Non-pigmented ciliary epithelial cell (primary cell): ENCODE measurements at regions not wholly inside any gene's neighbourhood (a gene's known extent, or its start where the extent isn't known, plus 50 kb on each side); places are given as distances from the start of the nearest gene placed in this dataset.
"Not testable (repeated sequence)": the region's sequence is repeated elsewhere in the genome, so short reads cannot be mapped to it uniquely, and the experiment has no call there.

ENCODE experiments used
- DNase-seq: peaks from one replicate; pipeline ENCODE4 v3.0.0-alpha.2; 2010; ENCODE audit warnings: low read depth

DNA sequence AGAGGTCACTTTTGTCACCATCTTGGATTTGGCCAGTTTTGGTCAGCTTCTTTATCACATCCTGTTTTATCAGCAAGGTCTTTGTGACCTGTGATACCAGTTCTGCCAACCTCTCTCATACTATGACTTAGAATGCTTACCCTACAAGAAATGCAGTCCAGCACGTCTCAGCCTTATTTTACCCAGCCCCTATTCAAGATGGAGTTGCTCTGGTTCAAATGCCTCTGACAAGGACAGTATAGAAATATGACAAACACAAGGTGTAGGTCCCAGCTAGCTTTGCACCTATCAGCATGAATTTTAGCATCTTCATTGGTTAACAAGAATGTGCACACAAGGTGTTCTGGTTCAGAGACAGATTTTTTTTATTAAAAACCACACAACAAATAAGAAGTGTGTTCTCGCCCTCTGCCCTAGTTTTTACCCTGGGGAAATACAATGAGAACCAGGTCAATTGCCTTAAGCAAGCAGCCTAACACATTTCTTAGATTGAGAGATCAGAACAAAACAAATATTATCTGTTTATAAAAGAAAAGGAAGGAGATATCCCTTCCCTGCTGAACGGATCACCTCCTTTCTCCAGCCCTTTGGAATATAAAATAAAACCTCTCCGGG is 962.3 kb upstream of the PRKX start:
- DNase-seq, result no peak

DNA sequence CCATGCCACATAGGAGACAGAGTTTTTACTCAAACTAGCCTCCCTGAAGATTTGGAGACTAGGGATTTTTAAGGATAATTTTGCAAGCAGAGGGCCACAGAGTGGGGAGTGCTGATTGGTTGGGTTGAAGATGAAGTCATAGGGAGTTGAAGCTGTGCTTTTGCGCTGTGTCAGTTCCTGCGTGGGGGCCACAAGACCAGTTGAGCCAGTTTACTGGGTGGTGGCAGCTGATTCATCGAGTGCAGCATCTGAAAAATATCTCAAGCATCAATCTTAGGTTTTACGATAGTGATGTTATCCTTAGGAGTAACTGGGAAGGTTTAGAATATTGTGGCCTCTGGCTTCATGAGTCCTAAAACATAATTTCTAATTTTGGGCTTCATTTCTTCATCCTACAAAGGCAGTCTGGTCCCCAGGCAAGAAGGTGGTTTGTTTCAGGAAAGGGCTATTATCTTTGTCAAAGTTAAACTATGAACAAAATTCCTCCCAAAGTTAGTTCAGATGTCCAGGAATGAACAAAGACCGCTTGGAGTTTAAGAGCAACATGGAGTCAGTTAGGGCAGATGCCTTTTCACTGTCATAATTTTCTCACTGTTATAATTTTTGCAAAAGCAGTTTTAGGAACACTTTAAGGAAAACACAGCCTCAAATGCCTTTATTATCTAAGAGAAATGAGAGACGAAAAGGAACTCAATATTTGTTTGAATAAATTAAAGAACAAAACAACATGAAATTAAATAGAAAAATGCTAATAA is 960.8 kb upstream of the PRKX start:
- DNase-seq, result no peak

DNA sequence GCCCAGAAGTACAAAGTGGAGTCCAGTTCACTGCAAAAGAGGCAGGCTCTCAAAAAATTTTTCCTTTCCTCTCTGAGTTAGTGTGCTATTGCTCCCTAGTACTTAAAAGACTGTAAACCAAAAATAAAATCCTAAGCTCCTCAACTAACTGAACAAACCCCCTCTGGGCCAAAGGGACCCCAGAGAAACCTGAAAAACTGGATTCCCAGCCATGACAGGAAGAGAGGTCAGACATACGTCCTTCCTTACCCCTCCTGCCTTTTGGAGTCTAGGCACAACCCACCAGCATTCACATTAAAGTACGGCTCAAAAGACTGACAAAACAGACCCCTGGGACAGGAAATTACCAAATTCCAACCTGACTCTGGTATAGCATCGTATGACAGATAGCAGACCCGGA is 957.9 kb upstream of the PRKX start:
- DNase-seq, result no peak

- DNase-seq, result no peak
Observed at GRCh38 chrX:4670606-4671005, 957.2 kb upstream of the PRKX start.

GRCh38 chrX:4668802-4669536 is 955.5 kb upstream of the PRKX start:
- DNase-seq, result no peak

- DNase-seq, result no peak
Observed at GRCh38 chrX:4663085-4663484, 949.6 kb upstream of the PRKX start.

- no peak for DNase-seq
Observed at GRCh38 chrX:4661771-4662170, 948.3 kb upstream of the PRKX start.

DNA sequence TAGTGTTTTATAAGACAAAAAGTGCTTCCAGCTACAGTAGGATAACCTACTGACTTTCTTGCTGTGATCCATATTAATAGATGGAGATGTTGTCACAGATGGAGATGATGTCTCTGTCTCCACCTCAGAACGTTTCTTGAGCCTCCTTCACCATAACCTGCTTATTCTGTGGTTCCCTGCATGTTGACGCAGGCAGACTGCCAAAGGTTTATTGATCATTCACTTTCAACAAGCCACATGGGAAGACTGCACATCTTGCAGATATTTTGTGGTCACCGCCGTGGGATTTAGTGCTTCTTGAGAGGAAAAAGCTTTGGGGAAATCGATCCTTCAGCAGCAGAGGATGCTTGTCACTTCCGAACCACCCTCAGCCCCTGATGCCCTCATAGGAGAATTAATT is 943.0 kb upstream of the PRKX start:
- no peak for DNase-seq

- no peak for DNase-seq
Observed at GRCh38 chrX:4655743-4656142, 942.3 kb upstream of the PRKX start.

DNA sequence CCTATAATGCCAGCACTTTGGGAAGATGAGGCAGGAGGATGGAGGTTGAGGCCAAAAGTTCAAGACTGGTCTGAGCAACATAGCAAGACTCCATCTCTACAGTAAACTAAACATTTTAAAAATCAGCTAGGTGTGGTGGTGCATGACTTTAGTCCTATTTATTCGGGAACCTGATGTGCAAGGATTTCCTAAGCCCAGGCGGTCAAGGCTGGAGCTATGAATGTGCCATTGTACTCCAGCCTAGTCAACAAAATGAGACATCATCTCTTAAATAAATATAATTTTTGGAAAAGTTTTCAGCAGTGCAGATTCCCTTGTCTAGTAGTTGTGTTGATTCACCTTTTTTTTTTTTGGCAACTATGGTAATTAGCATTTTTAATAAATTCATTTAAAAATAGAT is 928.7 kb upstream of the PRKX start:
- no peak for DNase-seq

DNA sequence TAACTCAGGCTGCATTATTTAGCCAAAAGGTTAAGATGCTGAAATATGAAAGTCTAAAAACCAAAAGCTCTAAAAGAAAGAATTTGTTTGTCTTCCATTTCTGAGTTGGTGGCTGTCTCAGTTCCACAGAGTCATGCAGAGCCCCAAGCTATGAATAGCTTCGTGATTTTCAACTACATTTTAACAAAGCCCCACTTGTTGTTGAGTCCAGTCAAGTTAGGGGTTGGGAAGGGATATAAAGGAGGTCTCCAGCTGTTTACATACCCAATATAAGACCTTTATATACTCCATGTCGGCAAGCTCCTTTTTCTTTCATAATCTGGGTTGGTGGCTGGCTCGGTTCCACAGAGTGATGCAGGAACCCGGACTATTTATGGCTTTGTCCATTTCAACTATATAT is 924.6 kb upstream of the PRKX start:
- no peak for DNase-seq

- no peak for DNase-seq
Observed at GRCh38 chrX:4627414-4627813, 914.0 kb upstream of the PRKX start.

GRCh38 chrX:4622486-4623167 is 909.2 kb upstream of the PRKX start:
- no peak for DNase-seq

GRCh38 chrX:4613651-4614050 is 900.2 kb upstream of the PRKX start:
- DNase-seq, result not testable (repeated sequence)

GRCh38 chrX:4588893-4589292 is 875.4 kb upstream of the PRKX start:
- no peak for DNase-seq

- DNase-seq, result no peak
Observed at GRCh38 chrX:4588466-4588865, 875.0 kb upstream of the PRKX start.

DNA sequence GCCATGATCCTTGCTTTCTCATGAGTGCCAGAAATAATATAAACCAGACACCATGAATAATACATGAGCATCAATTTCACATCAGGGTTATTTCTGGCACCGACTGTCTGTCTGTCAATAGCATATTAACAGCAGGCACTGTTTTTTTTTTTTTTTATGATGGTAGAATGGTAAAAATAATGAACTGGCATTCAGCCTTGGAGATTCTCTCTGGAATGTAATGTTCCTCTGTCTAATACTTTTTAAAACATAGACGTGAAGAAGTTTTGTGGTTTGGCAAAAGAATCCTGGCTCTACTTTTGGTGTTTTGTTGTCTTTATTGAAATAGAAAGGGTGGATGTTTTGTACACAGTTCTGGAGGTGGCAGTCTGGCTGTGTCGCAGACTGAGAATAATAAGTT is 874.6 kb upstream of the PRKX start:
- no peak for DNase-seq

DNA sequence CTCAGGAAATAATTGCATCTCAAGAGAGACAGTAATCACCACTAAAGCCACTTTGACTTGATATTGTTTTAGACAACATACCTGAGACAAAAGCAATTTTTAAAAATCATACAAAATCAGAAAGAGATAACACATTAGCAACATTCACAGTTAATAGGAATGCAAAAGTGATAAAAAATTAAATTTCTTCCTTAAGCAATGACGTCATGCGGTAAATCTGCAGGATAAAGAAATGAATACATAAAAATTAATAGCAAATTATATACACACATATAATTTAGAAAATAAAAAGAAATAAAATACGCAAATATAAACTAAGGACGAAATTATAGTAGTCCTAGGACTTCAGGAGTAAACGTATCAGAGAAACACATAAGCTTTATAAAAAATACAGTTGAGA is 866.5 kb upstream of the PRKX start:
- DNase-seq, result no peak

DNA sequence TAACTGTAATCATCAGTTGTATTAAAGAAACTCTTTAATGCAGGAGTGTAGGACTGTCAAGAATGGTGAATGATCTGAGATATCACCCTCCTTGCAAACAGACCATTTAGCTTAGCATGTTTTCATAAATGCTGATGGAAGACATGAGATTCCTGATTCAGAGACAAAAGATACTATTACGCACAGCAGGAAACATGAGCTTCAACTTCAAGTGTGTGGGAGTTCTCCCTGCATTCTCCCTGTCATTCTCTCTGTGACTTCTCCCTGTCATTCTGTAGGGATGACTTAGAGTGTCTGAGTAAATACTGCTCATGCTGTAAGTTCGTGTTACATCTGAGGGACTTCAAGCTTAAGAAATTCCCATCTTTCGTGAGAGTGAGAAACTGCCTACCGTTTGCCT is 866.0 kb upstream of the PRKX start:
- no peak for DNase-seq

GRCh38 chrX:4572691-4573090 is 859.2 kb upstream of the PRKX start:
- DNase-seq, result no peak

DNA sequence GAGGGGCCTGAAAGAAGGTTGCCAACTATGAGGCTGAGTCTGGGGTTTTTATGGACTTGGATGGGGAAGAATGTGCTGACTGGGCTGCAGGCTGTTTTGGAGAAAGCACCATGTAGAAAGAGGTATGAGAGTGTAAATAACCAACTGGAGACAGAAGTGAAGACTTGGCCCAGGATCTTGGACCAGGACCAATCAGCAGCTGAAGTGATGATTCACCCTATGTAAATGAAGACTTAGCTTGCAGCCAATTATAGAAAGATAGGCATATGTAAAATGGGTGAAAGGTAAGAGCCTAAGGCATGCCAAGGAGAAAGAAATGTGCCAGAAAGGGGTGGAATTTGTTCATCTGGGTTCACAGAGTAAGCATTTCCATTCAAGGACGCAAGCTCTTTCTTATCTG is 856.7 kb upstream of the PRKX start:
- DNase-seq, result no peak

DNA sequence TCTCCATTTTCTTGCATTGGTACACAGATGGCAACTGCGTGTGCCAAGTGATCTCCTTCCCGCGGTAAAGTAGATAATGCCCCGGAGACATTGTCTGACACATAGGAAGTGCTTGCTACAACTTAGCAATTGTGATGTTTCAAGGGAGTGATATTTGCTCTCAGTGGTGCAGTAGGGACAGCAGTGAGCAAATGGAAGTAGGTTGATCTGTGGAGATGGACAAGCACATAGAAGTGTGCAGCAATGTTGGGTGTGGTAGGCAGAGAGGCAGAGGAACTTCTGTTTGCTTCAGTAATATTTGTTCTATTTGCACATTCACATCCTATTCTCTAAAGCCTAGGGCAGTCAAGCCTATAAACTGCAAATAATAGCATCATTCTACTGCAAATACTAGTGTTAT is 846.7 kb upstream of the PRKX start:
- no peak for DNase-seq

GRCh38 chrX:4550018-4550417 is 836.6 kb upstream of the PRKX start:
- no peak for DNase-seq
